ENCODE measurements at regions not wholly inside any gene's neighbourhood (a gene's known extent, or its start where the extent isn't known, plus 50 kb on each side); places are given as distances from the start of the nearest gene placed in this dataset.

DNA sequence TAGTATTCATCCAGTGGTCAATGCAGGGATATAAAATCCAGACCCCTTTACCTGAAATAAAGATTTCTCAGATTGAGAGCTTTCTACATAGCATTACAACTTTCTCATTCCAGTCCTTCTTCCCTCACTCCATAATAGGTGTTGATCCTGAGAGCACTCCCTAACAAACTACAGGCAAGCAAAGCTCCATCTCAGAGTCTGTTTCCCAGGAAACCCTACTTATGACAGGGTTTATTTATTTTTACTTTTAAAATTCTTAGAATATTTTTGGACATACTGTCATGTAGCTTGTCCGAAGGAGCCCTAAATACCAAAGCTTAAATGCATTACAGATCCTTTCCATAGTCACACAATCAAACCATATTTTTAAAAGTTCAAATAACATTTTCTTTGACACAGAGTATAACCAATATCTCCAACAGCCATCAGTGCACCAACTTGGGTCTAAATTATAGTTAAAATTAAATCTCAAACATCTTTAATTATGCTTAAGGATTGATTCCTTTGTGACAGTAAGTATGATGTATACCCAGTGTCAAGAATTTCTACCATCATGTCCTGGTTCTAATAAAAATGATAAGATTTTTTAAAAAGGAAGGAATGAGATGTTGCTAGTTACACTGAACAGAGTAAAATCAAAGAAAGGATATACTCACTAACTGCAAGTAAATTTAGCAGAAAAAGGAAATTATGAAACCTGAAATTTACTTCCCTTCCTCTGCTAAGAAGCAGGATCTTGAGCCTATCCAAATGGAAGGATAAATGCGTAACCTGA, 580.4 kb upstream of the ADGRL3 start:
- Histone ChIP-seq H2AFZ (ENCODE audit: low read length) (no peak overlapping the region), H3K27me3 (ENCODE audit: low read length) (no peaks in the 10 kb centered on the region), H3K36me3 (ENCODE audit: low read depth, low read length) (no peaks in the 10 kb centered on the region), H3K4me2 (ENCODE audit: low read length) (no peak overlapping the region), H3K4me3 (ENCODE audit: low read length) (no peak overlapping the region), H3K79me2 (ENCODE audit: low read length) (no peaks in the 10 kb centered on the region), H3F3A (ENCODE audit: low read length, unreplicated experiment) (no peaks in the 10 kb centered on the region), H4K20me1 (ENCODE audit: low read length) (no peaks in the 10 kb centered on the region), H3K4me1 (ENCODE audit: insufficient read depth, low read length) (no peaks in the 10 kb centered on the region), H3K9me3 (ENCODE audit: low read length) (no peaks in the 10 kb centered on the region), H3K27ac (ENCODE audit: low read length) (no peak overlapping the region), H3K9me2 (replicated peaks; ENCODE audit: low read length) (no peaks in the 10 kb centered on the region; the same call in 1 of the 2 replicates), H3K9ac (ENCODE audit: low read length) (no peak overlapping the region)
- DNase-seq (no peak), ATAC-seq (no peak)
- no TSS peak for BruUV-seq (replicated peaks)
- CTCF ChIA-PET = no interaction called here
- intact Hi-C loops (cut with micrococcal nuclease) = no loop called here
- POLR2A ChIA-PET (ENCODE audit: unreplicated experiment) = no interaction called here
- TF ChIP-seq EZH2phosphoT487 (IDR thresholded peaks at IDR 0.05; ENCODE audit: borderline replicate concordance, low read length) (no peak), EZH2 (IDR thresholded peaks at IDR 0.05; ENCODE audit: low read length, unreplicated experiment) (no peak)
- TF ChIP-seq, protein P1, sequence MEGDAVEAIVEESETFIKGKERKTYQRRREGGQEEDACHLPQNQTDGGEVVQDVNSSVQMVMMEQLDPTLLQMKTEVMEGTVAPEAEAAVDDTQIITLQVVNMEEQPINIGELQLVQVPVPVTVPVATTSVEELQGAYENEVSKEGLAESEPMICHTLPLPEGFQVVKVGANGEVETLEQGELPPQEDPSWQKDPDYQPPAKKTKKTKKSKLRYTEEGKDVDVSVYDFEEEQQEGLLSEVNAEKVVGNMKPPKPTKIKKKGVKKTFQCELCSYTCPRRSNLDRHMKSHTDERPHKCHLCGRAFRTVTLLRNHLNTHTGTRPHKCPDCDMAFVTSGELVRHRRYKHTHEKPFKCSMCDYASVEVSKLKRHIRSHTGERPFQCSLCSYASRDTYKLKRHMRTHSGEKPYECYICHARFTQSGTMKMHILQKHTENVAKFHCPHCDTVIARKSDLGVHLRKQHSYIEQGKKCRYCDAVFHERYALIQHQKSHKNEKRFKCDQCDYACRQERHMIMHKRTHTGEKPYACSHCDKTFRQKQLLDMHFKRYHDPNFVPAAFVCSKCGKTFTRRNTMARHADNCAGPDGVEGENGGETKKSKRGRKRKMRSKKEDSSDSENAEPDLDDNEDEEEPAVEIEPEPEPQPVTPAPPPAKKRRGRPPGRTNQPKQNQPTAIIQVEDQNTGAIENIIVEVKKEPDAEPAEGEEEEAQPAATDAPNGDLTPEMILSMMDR (conservative IDR thresholded peaks at IDR 0.05; ENCODE audit: low read depth, low read length) = no peak

- no peaks in the 10 kb centered on the region for H3K36me3 ChIP-seq (ENCODE audit: low read depth, low read length)
- H3K9ac ChIP-seq (ENCODE audit: low read length) = no peak overlapping the region
- no peaks in the 10 kb centered on the region for H3K27me3 ChIP-seq (ENCODE audit: low read length)
- no peaks in the 10 kb centered on the region for H4K20me1 ChIP-seq (ENCODE audit: low read length)
- no peak for DNase-seq
- H3K79me2 ChIP-seq (ENCODE audit: low read length) = no peaks in the 10 kb centered on the region
- ATAC-seq = no peak
- no TSS peak for BruUV-seq (replicated peaks)
- no peaks in the 10 kb centered on the region for H3F3A ChIP-seq (ENCODE audit: low read length, unreplicated experiment)
- no peak overlapping the region for H3K27ac ChIP-seq (ENCODE audit: low read length)
- H3K9me3 ChIP-seq (ENCODE audit: low read length) = 0 out of 2 replicates have a peak, but pooled peaks cover 5% of the 10 kb centered on the region
- ChIA-PET CTCF (no interaction called here), POLR2A (ENCODE audit: unreplicated experiment) (no interaction called here)
- H3K4me2 ChIP-seq (ENCODE audit: low read length) = no peak overlapping the region
- intact Hi-C loops (cut with micrococcal nuclease) = no loop called here
- no peak overlapping the region for H3K4me3 ChIP-seq (ENCODE audit: low read length)
- TF ChIP-seq EZH2 (IDR thresholded peaks at IDR 0.05; ENCODE audit: low read length, unreplicated experiment) = no peak
- TF ChIP-seq, protein P1 (conservative IDR thresholded peaks at IDR 0.05; ENCODE audit: low read depth, low read length) = no peak
- TF ChIP-seq EZH2phosphoT487 (IDR thresholded peaks at IDR 0.05; ENCODE audit: borderline replicate concordance, low read length) = no peak
- no peak overlapping the region for H2AFZ ChIP-seq (ENCODE audit: low read length)
- H3K4me1 ChIP-seq (ENCODE audit: insufficient read depth, low read length) = no peaks in the 10 kb centered on the region
- H3K9me2 ChIP-seq (replicated peaks; ENCODE audit: low read length) = no peaks in the 10 kb centered on the region
Measured at GRCh38 chr4:60637976-60638375, 562.1 kb upstream of the ADGRL3 start.

DNA sequence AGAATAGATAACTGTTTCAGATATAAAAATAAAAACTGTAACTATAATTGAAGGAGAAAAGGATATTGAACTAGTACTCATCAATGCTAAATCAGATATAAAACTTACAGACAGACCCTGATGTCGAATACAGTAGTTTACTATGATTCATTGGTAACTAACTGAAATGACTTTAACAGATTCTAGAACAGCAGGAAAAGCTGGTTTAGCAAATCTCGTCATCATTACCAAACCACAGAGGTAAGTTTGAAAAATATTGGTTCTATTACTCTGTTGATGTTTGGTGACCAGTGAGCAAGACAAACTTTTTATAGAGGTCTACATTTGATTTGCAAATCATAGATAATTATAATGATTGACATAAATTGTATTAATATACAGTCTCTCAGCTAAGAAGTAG, 551.4 kb upstream of the ADGRL3 start:
- no peak overlapping the region for H3K4me3 ChIP-seq (ENCODE audit: low read length)
- H3K9ac ChIP-seq (ENCODE audit: low read length) = no peak overlapping the region
- H3F3A ChIP-seq (ENCODE audit: low read length, unreplicated experiment) = no peaks in the 10 kb centered on the region
- no peak overlapping the region for H3K27ac ChIP-seq (ENCODE audit: low read length)
- peak overlapping the region; percentile 31 for H3K4me2 ChIP-seq (ENCODE audit: low read length)
- CTCF ChIA-PET = no interaction called here
- H3K79me2 ChIP-seq (ENCODE audit: low read length) = no peaks in the 10 kb centered on the region
- H3K36me3 ChIP-seq (ENCODE audit: low read depth, low read length) = no peaks in the 10 kb centered on the region
- POLR2A ChIA-PET (ENCODE audit: unreplicated experiment) = no interaction called here
- no peaks in the 10 kb centered on the region for H4K20me1 ChIP-seq (ENCODE audit: low read length)
- no TSS peak for BruUV-seq (replicated peaks)
- peaks cover 23% of the 10 kb centered on the region for H3K4me1 ChIP-seq (ENCODE audit: insufficient read depth, low read length)
- TF ChIP-seq EZH2 (IDR thresholded peaks at IDR 0.05; ENCODE audit: low read length, unreplicated experiment) (no peak), EZH2phosphoT487 (IDR thresholded peaks at IDR 0.05; ENCODE audit: borderline replicate concordance, low read length) (no peak)
- TF ChIP-seq, protein P1 (conservative IDR thresholded peaks at IDR 0.05; ENCODE audit: low read depth, low read length) = no peak
- no peak overlapping the region for H2AFZ ChIP-seq (ENCODE audit: low read length)
- ATAC-seq (peak; percentile 43), DNase-seq (peak; percentile 97)
- intact Hi-C loops (cut with micrococcal nuclease) = no loop called here
- H3K9me2 ChIP-seq (replicated peaks; ENCODE audit: low read length) = no peaks in the 10 kb centered on the region
- H3K9me3 ChIP-seq (ENCODE audit: low read length) = no peaks in the 10 kb centered on the region
- H3K27me3 ChIP-seq (ENCODE audit: low read length) = no peaks in the 10 kb centered on the region

All from PC-3 (cell line).